BE2C (cell line): ENCODE measurements at regions not wholly inside any gene's neighbourhood (a gene's known extent, or its start where the extent isn't known, plus 50 kb on each side); places are given as distances from the start of the nearest gene placed in this dataset.

Experiments used
- DNase-seq: peaks from one replicate; pipeline ENCODE4 v3.0.0-alpha.2; 2020
- H3K27me3 ChIP-seq: fragments of 250-450 bp; sonication (Bioruptor Pico); 2 replicates; pipeline ENCODE4 v1.5.1; 2020; ENCODE audit warnings: mild to moderate bottlenecking
- H3K36me3 ChIP-seq: fragments of 250-450 bp; sonication (Bioruptor Pico); 2 replicates; pipeline ENCODE4 v1.5.1; 2020; ENCODE audit warnings: mild to moderate bottlenecking
- H3K4me1 ChIP-seq: fragments of 250-450 bp; sonication (Bioruptor Pico); 2 replicates; pipeline ENCODE4 v1.5.1; 2020
- H3K4me3 ChIP-seq: 2 replicates; pipeline ENCODE4 v1.5.1; 2011; ENCODE audit warnings: low read depth, low read length
- H3K9me3 ChIP-seq: fragments of 250-450 bp; sonication (Bioruptor Pico); 2 replicates; pipeline ENCODE4 v1.5.1; 2020
- CTCF ChIP-seq: IDR thresholded peaks from 2 replicates; pipeline ENCODE4 v1.5.1; 2012; ENCODE audit warnings: mild to moderate bottlenecking, low read depth, low read length

- TF ChIP-seq CTCF, result no peak
- H3K36me3 ChIP-seq, result no peaks in the 10 kb centered on the region
- DNase-seq, result no peak
- H3K4me1 ChIP-seq, result no peaks in the 10 kb centered on the region; the same call in 1 of the 2 replicates
- H3K27me3 ChIP-seq, result no peaks in the 10 kb centered on the region
- H3K4me3 ChIP-seq, result no peak overlapping the region
- no peaks in the 10 kb centered on the region for H3K9me3 ChIP-seq
Measured at GRCh38 chr4:137664046-137664387, 131.7 kb upstream of the PCDH18 start.

- Histone ChIP-seq H3K4me3 (no peak overlapping the region), H3K4me1 (no peaks in the 10 kb centered on the region; the same call in 1 of the 2 replicates), H3K36me3 (no peaks in the 10 kb centered on the region), H3K9me3 (no peaks in the 10 kb centered on the region), H3K27me3 (no peaks in the 10 kb centered on the region)
- no peak for TF ChIP-seq CTCF
- no peak for DNase-seq
Measured at GRCh38 chr4:137663251-137664045, 131.2 kb upstream of the PCDH18 start.

- no peaks in the 10 kb centered on the region for H3K36me3 ChIP-seq
- H3K4me1 ChIP-seq, result no peaks in the 10 kb centered on the region; the same call in 1 of the 2 replicates
- no peak for TF ChIP-seq CTCF
- H3K9me3 ChIP-seq, result no peaks in the 10 kb centered on the region
- H3K4me3 ChIP-seq, result no peak overlapping the region
- DNase-seq, result no peak
- no peaks in the 10 kb centered on the region for H3K27me3 ChIP-seq
Measured at GRCh38 chr4:137661693-137662092, 129.4 kb upstream of the PCDH18 start.

- H3K4me1 ChIP-seq, result no peaks in the 10 kb centered on the region; the same call in 1 of the 2 replicates
- H3K27me3 ChIP-seq, result no peaks in the 10 kb centered on the region
- no peak for TF ChIP-seq CTCF
- H3K9me3 ChIP-seq, result no peaks in the 10 kb centered on the region
- no peak overlapping the region for H3K4me3 ChIP-seq
- no peaks in the 10 kb centered on the region for H3K36me3 ChIP-seq
- DNase-seq, result no peak
Measured at GRCh38 chr4:137660211-137660610, 127.9 kb upstream of the PCDH18 start.

- no peak for TF ChIP-seq CTCF
- Histone ChIP-seq H3K27me3 (no peaks in the 10 kb centered on the region), H3K4me3 (no peak overlapping the region), H3K9me3 (no peaks in the 10 kb centered on the region), H3K4me1 (no peaks in the 10 kb centered on the region; the same call in 1 of the 2 replicates), H3K36me3 (no peaks in the 10 kb centered on the region)
- no peak for DNase-seq
Measured at GRCh38 chr4:137659431-137659830, 127.1 kb upstream of the PCDH18 start.

GRCh38 chr4:137656661-137657060, 124.4 kb upstream of the PCDH18 start:
- H3K36me3 ChIP-seq, result no peaks in the 10 kb centered on the region
- no peaks in the 10 kb centered on the region for H3K4me1 ChIP-seq
- no peaks in the 10 kb centered on the region for H3K9me3 ChIP-seq
- H3K27me3 ChIP-seq, result no peaks in the 10 kb centered on the region
- no peak for DNase-seq
- TF ChIP-seq CTCF, result no peak
- H3K4me3 ChIP-seq, result no peak overlapping the region
